Neuronal stem cell (in vitro differentiated cells): ENCODE measurements at regions not wholly inside any gene's neighbourhood (a gene's known extent, or its start where the extent isn't known, plus 50 kb on each side); places are given as distances from the start of the nearest gene placed in this dataset.

Experiments
- DNase-seq: peaks from one replicate; pipeline ENCODE4 v3.0.0-alpha.2; 2013; ENCODE audit warnings: low spot score
- H2AFZ ChIP-seq: one replicate; pipeline ENCODE4 v1.6.1; 2013; ENCODE audit warnings: mild to moderate bottlenecking, low read length, inconsistent platforms
- H2AK5ac ChIP-seq: 2 replicates; pipeline ENCODE4 v1.6.1; 2013; ENCODE audit warnings: low read depth, mild to moderate bottlenecking, inconsistent platforms, low read length, moderate library complexity, mixed read lengths
- H2BK120ac ChIP-seq: 2 replicates; pipeline ENCODE4 v1.6.1; 2013; ENCODE audit warnings: low read depth, mild to moderate bottlenecking, inconsistent platforms, low read length, moderate library complexity, mixed read lengths
- H2BK12ac ChIP-seq: one replicate; pipeline ENCODE4 v1.6.1; 2013; ENCODE audit warnings: low read length, inconsistent platforms
- H2BK15ac ChIP-seq: 2 replicates; pipeline ENCODE4 v1.6.1; 2013; ENCODE audit warnings: mild to moderate bottlenecking, low read length, inconsistent platforms, mixed read lengths
- H2BK5ac ChIP-seq: one replicate; pipeline ENCODE4 v1.6.1; 2013; ENCODE audit warnings: inconsistent platforms, mild to moderate bottlenecking, low read length, moderate library complexity
- H3K14ac ChIP-seq: one replicate; pipeline ENCODE4 v1.6.1; 2013; ENCODE audit warnings: low read length, inconsistent platforms
- H3K18ac ChIP-seq: 2 replicates; pipeline ENCODE4 v1.6.1; 2013; ENCODE audit warnings: low read length, inconsistent platforms
- H3K23ac ChIP-seq: 2 replicates; pipeline ENCODE4 v1.6.1; 2013; ENCODE audit warnings: low read depth, mild to moderate bottlenecking, mixed read lengths, low read length, inconsistent platforms; ENCODE audit not compliant: poor library complexity
- H3K27ac ChIP-seq: replicated peaks from 3 replicates; pipeline ENCODE4 v1.5.1; 2013; ENCODE audit warnings: low read length, inconsistent platforms
- H3K27me3 ChIP-seq, 3 experiments: 2 replicates each; pipeline ENCODE4 v1.6.1; 2013; ENCODE audit warnings: low read length in 3 of 3, mild to moderate bottlenecking in 2 of 3, inconsistent platforms in 1 of 3, low read depth in 1 of 3, mixed read lengths in 1 of 3, moderate library complexity in 1 of 3; ENCODE audit not compliant: control insufficient read depth in 3 of 3, insufficient read depth in 3 of 3
- H3K36me3 ChIP-seq, 2 donors: replicated peaks in 1 of 2; 2 replicates each; pipeline ENCODE4 v1.6.1; 2013; ENCODE audit warnings: low read length in 2 of 2; ENCODE audit not compliant: control insufficient read depth in 2 of 2, insufficient read depth in 2 of 2
- H3K4ac ChIP-seq: 2 replicates; pipeline ENCODE4 v1.6.1; 2013; ENCODE audit warnings: inconsistent platforms, mild to moderate bottlenecking, low read length, moderate library complexity
- H3K4me1 ChIP-seq, 2 donors: 1 replicate in 1 of 2; 2 replicates in 1 of 2; pipeline ENCODE4 v1.6.1; 2013; ENCODE audit warnings: low read length in 2 of 2, low read depth in 1 of 2; ENCODE audit not compliant: control insufficient read depth in 2 of 2, insufficient read depth in 1 of 2
- H3K4me2 ChIP-seq: one replicate; pipeline ENCODE4 v1.6.1; 2013; ENCODE audit warnings: mild to moderate bottlenecking, low read length, inconsistent platforms; ENCODE audit not compliant: insufficient read depth, poor library complexity, severe bottlenecking
- H3K4me3 ChIP-seq, 2 donors: 2 replicates each; pipeline ENCODE4 v1.5.1; 2013; ENCODE audit warnings: low read length in 2 of 2, mild to moderate bottlenecking in 2 of 2, inconsistent platforms in 1 of 2, moderate library complexity in 1 of 2
- H3K79me1 ChIP-seq: one replicate; pipeline ENCODE4 v1.6.1; 2013; ENCODE audit warnings: low read depth, mild to moderate bottlenecking, inconsistent platforms, low read length, moderate library complexity
- H3K9ac ChIP-seq: one replicate; pipeline ENCODE4 v1.6.1; 2013; ENCODE audit warnings: mild to moderate bottlenecking, low read depth, low read length, inconsistent platforms; ENCODE audit not compliant: poor library complexity
- H3K9me3 ChIP-seq, 2 donors: replicated peaks in 1 of 2; 2 replicates each; pipeline versions ENCODE3 to v1.6.1; 2013; ENCODE audit warnings: low read length in 2 of 2, mild to moderate bottlenecking in 2 of 2, inconsistent platforms in 1 of 2, low read depth in 1 of 2, mixed read lengths in 1 of 2, moderate library complexity in 1 of 2; ENCODE audit not compliant: control insufficient read depth in 2 of 2, insufficient read depth in 1 of 2
- H4K8ac ChIP-seq: one replicate; pipeline ENCODE4 v1.6.1; 2013; ENCODE audit warnings: low read depth, mild to moderate bottlenecking, inconsistent platforms, low read length, moderate library complexity
- H4K91ac ChIP-seq: one replicate; pipeline ENCODE4 v1.6.1; 2013; ENCODE audit warnings: low read length, low read depth, mild to moderate bottlenecking, inconsistent platforms; ENCODE audit not compliant: poor library complexity
- WGBS, 2 donors: extraction: QIAGEN DNeasy Blood & Tissue Kit; methylation state at CpG; one replicate each; pipeline ENCODE4 v1.1.7; 2013; ENCODE audit warnings: missing lambda C conversion rate in 2 of 2, mixed read lengths in 1 of 2; ENCODE audit not compliant: insufficient read length in 2 of 2, insufficient replicate concordance in 1 of 2; ENCODE audit errors: extremely low coverage in 2 of 2; 5-methylcytosine and 5-hydroxymethylcytosine counted together

DNA sequence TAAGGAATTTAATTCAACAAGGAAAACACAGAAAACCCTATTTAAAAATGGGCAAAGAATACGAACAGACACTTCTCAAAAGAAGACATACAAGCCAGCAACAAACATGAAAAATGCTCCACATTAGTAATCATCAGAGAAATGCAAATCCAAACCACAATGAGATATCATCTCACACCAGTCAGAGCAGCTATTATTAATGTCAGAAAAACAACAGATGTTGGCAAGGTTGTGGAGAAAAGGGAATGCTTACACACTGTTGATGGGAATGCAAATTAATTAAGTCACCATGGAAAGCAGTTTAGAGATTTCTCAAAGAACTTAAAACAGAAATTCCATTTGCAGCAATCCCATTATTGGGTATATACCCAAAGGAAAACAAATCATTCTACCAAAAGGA lies 55.2 kb downstream of the GCC1 start:
- Histone ChIP-seq H2BK12ac (no peak overlapping the region), H3K18ac (no peak overlapping the region), H4K91ac (no peak overlapping the region), H3K23ac (no peak overlapping the region), H3K27ac (no peak overlapping the region), H3K36me3 (no peaks in the 10 kb centered on the region), H3K79me1 (no peaks in the 10 kb centered on the region), H3K9me3 (no peaks in the 10 kb centered on the region), H3K9ac (no peak overlapping the region), H2AK5ac (no peak overlapping the region), H2AFZ (no peak overlapping the region), H4K8ac (no peak overlapping the region), H3K4ac (no peak overlapping the region), H3K27me3 (peaks cover 0 to 31% (median 3%) of the 10 kb centered on the region in 3 experiments), H3K14ac (no peak overlapping the region), H3K4me3 (no peak overlapping the region), H2BK15ac (no peak overlapping the region), H3K4me1 (peaks cover 0 to 3% of the 10 kb centered on the region in 2 donors), H3K4me2 (no peak overlapping the region), H2BK120ac (no peak overlapping the region), H2BK5ac (no peak overlapping the region)
- WGBS, 2 donors = no CpG with 5 or more reads among the region's 1 CpG
- no peak for DNase-seq

GRCh38 chr7:127527561-127527960 lies 57.8 kb downstream of the GCC1 start:
- no peak overlapping the region for H4K8ac ChIP-seq
- no peak overlapping the region for H2AK5ac ChIP-seq
- H3K4ac ChIP-seq = no peak overlapping the region
- H3K23ac ChIP-seq = no peak overlapping the region
- H2BK5ac ChIP-seq = no peak overlapping the region
- no peak overlapping the region for H3K4me3 ChIP-seq
- H2BK12ac ChIP-seq = no peak overlapping the region
- no peak overlapping the region for H2AFZ ChIP-seq
- WGBS, 2 donors = no CpG with 5 or more reads among the region's 4 CpGs
- no peak overlapping the region for H3K27ac ChIP-seq
- H3K9me3 ChIP-seq = no peaks in the 10 kb centered on the region
- no peaks in the 10 kb centered on the region for H3K36me3 ChIP-seq
- H3K79me1 ChIP-seq = no peaks in the 10 kb centered on the region
- H2BK15ac ChIP-seq = no peak overlapping the region
- H2BK120ac ChIP-seq = no peak overlapping the region
- no peak overlapping the region for H3K14ac ChIP-seq
- H3K4me2 ChIP-seq = no peak overlapping the region
- no peak for DNase-seq
- no peak overlapping the region for H3K18ac ChIP-seq
- no peak overlapping the region for H4K91ac ChIP-seq
- no peak overlapping the region for H3K9ac ChIP-seq
- no peaks in the 10 kb centered on the region for H3K4me1 ChIP-seq
- peaks cover 0 to 12% (median 3%) of the 10 kb centered on the region in 3 experiments for H3K27me3 ChIP-seq

DNA sequence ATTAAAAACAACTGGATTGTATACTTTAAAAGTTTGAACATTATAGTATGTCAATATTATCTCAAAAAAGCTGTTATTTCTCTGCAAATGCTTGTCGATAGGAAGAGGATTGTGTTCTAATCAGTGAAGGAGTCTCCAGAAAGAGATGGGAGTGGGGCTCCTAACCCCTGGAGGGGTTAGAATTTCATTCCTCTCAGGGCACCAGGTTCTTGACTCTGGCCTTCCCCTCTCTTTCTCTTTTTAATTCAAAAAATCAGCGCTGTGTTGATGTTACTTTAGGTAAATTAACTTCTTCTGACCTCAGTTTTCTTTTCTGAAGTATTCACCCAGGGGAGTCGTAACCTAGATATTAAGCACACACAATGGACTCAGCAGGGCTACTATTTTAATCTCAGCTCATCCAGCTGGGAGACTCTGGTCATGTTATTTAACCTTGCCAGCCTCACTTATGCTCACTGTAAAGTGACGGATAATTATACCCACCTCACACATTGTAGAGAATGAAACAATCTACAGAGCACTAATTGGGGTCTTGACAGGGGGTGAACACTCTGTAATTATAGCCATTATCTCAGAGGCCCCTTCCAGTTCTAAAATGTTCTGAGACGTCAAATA lies 59.4 kb downstream of the GCC1 start:
- Histone ChIP-seq H2AFZ (no peak overlapping the region), H4K8ac (no peak overlapping the region), H3K4ac (no peak overlapping the region), H3K14ac (no peak overlapping the region), H2AK5ac (no peak overlapping the region), H2BK120ac (no peak overlapping the region), H3K23ac (no peak overlapping the region), H2BK15ac (no peak overlapping the region), H2BK5ac (no peak overlapping the region), H3K27me3 (peaks cover 0 to 7% (median 3%) of the 10 kb centered on the region in 3 experiments), H3K4me2 (no peak overlapping the region), H3K4me3 (no peak overlapping the region), H3K9ac (no peak overlapping the region), H3K4me1 (no peaks in the 10 kb centered on the region), H3K27ac (no peak overlapping the region), H3K36me3 (no peaks in the 10 kb centered on the region), H2BK12ac (no peak overlapping the region), H3K79me1 (no peaks in the 10 kb centered on the region), H4K91ac (no peak overlapping the region), H3K18ac (no peak overlapping the region), H3K9me3 (no peaks in the 10 kb centered on the region)
- no CpG with 5 or more reads among the region's 5 CpGs for WGBS, 2 donors
- no peak for DNase-seq

- no peak overlapping the region for H2BK120ac ChIP-seq
- no peak overlapping the region for H2BK5ac ChIP-seq
- no peak overlapping the region for H2AK5ac ChIP-seq
- no peak overlapping the region for H2BK12ac ChIP-seq
- H3K14ac ChIP-seq = no peak overlapping the region
- H3K23ac ChIP-seq = no peak overlapping the region
- no peak for DNase-seq
- H2BK15ac ChIP-seq = no peak overlapping the region
- no peak overlapping the region for H3K18ac ChIP-seq
- no peak overlapping the region for H3K9ac ChIP-seq
- H3K79me1 ChIP-seq = no peaks in the 10 kb centered on the region
- no CpG with 5 or more reads among the region's 2 CpGs for WGBS, 2 donors
- H2AFZ ChIP-seq = no peak overlapping the region
- no peaks in the 10 kb centered on the region for H3K9me3 ChIP-seq
- H3K4me2 ChIP-seq = no peak overlapping the region
- H3K4me3 ChIP-seq = no peak overlapping the region
- H3K27me3 ChIP-seq = no peaks in the 10 kb centered on the region
- no peak overlapping the region for H3K27ac ChIP-seq
- no peak overlapping the region for H4K91ac ChIP-seq
- no peak overlapping the region for H4K8ac ChIP-seq
- no peak overlapping the region for H3K4ac ChIP-seq
- no peaks in the 10 kb centered on the region for H3K4me1 ChIP-seq
- H3K36me3 ChIP-seq = no peaks in the 10 kb centered on the region
Observed at GRCh38 chr7:127516320-127516719, 69.1 kb downstream of the GCC1 start.
